ENCODE measurements at regions not wholly inside any gene's neighbourhood (a gene's known extent, or its start where the extent isn't known, plus 50 kb on each side); places are given as distances from the start of the nearest gene placed in this dataset.

DNA sequence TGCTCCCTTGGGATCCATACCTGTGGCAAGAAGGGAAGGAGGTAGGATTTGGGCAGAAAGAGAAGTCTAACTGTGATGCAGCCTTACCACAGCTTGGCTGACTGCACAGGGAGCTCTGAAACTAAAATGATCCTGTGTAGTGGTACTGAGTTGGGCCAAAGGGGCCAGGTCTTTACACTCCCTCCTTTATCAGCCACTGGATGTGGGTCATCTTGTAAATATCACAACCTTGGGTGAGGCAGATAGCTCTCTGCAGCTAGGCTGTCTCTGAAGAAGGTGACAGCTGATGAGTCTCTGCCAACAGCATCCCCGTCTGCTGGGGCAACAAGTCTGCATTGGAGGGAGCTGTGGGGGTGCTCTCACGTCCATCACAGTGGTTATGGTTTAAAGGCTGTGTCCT, 95.9 kb upstream of the CAND1 start:
- no peak for DNase-seq

DNA sequence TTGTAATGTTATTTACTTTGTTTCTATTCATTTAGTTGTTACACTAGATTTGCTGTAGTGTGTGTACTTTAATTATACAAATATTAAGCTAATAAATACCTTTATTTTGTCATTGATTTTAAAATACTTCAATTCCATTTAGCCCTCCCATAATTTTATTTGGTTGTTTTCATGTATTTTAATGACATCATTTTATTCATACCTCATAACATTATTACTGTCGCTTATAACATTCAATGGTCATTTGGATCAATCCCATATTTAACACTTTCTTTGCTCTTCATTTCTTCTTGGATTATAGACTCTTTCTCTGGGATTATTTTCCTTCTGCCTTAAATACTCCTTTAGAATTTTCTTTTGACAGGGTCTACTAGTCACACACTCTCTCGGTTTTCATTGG, 86.6 kb upstream of the CAND1 start:
- no peak for DNase-seq

DNA sequence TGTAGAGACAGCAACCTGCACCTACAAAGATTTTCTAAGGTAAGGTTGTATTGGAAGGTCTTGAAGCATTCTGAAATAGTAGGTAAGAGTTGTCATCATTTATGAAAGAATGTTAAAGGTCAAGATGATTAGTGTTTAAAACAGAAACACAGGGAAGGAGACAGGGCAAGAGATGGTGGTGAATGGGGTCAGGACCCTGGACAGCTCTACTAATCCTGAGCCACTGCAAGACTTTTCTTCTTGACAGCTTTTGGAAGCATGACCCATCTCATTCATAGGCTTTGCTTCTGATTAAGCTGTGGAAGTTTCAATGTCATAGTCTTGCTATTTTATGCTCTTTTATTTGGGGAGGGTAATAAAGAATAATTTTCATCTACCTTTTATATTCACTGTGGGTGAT, 75.5 kb upstream of the CAND1 start:
- peak; percentile 20 for DNase-seq

DNA sequence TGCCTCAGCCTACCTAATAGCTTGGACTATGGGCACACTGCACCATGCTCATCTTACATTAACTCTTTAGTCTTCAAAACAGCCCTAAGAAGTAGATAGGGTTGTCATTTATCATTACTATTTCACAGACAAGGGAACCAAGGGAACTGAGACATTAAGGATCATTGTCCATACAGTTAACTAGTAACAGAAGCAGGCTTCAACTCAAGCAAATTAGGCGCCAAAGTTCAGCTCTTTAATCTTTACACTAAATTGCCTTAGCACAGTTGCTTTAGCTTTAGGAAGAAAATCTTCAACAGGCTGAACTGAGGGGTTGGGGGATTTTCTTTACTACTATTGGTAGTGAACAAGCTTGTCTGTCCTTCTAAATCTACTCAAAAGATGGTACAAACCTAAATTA, 68.8 kb upstream of the CAND1 start:
- no peak for DNase-seq

DNA sequence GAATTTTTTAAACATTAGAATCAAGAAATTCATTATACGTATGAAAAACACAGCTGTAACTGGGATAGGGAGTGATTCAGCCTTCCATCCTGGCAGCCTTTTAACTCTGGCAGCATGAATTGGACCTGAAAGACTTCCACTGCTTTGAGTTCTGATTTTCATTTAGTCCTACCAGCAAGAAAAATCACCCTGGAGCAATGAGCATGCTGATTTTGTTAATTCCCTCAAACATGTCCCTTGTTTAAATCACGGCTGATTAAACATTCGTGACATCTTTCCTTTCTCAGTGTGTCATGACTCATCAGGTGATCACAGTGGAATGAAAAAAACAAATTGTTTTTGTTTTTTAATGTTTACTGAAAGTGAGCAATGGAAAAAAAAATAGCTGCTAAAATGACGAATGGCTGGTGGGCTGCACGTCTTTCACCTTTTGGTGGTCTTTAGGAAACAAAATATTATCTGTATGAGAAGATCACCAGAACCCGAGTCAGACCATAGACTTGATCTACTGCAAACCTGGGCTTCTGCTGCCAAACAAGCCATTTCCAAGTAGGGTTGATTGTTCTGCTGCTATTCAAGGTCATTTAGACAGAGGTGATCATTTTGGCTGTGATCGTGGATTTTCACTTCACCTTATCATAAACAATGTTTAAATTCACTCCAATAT, 67.0 kb upstream of the CAND1 start:
- no peak for DNase-seq

DNA sequence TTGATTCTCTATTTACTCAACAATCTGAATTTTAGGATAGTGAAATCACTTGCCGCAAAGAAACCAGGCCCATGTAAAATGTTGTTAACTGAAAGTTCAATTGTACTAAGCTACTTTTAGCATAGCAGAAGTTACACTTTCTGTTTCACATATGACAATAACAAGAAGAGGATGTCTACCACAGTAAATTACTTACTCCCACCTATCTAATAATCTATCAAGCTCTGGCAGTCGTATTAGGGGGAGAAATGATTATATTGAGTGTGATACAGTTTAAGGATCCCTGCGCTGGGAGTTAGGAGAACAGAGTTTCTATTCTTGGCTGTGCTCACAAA, 66.5 kb upstream of the CAND1 start:
- DNase-seq = no peak

DNA sequence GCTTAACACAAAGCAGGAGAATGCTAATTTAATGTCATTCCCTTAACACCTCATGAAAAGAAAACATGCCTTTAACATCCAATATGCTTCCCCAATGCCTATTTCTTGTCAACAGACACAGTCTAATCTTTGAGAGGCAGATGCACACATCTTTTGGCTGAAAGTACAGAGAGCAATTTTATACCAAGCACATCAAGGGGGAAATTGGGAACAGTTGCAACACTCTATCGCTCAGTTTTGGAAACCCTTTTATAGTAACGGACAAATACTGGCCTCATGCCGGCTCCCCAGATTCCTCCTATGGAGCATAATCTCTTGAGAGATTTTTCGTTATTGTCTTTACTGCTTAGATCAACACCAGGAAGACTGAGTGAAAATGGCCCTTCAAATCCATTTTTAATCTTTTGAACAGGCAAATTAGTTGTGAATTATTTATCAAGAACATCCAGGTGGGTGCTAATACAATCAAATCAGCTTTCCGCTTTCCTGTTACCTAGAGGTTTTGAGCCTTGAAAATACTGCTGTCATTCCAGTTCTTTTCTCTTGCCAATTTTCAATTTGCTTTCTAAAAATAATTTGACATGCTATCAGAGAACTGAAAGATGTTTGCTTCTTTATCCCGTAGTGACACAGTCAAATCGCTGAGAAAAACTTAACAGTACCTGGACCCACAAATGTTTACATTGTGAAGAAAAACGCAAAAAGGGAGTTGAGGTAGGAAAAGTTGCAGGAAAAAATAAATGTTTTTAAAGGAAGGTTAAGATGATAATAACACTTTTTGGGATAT, 60.7 kb upstream of the CAND1 start:
- no peak for DNase-seq

DNA sequence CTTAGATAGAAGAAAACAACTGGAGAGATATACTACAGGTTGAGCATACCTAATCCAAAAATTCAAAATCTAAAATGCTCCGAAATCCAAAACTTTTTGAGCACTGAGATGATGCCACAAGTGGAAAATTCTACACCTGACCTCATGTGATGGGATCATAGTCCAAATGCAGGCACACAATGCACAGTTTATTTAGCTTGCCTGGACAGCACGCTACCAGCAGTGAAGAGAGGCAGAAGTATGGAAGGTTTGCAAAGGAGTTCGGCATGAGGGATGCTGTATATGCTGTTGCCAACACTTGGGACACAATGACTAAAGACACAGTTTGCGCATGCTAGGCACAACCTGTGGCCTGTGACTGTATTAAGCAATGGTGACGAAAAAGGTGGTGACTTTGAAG, 58.1 kb upstream of the CAND1 start:
- DNase-seq = no peak

DNA sequence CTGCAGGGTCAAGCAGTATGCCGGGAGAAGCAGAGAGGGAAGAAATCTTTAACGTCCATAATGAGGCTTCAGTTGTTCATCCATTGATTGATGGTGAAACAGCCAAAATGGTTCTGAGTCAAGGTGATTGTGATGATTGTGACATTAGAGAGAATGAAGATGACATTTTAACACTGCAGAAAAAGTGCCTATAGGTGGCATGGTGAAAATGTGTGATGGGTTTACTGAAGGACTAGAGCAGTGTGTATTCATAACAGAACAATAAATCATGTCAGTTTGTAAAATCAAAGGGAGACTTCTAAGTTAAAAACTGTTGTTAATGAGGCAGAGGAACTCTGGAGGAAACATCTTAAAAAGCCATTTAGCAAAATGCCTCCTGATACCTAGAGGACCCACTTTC, 57.7 kb upstream of the CAND1 start:
- no peak for DNase-seq

DNA sequence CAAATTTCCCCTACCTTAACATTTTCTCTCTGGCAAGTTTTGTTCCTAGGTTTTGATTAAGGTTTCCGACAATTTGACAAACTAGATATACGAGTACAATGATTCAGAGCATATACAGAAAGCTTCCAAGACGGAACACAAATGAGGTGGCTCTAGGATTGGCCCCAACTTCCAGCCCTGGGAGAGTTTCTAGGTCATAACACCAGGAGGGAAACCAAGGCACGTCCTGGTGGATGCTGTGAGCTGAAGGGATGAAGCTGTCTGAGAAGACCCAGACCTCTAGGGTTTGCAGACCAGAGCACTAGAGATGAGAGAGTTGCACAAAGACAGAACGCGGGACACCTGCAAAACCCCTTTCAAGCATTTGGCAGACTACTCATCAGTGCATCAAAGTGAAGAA, 51.5 kb upstream of the CAND1 start:
- no peak for DNase-seq
